Glutamatergic neuron (in vitro differentiated cells): ENCODE measurements at regions not wholly inside any gene's neighbourhood (a gene's known extent, or its start where the extent isn't known, plus 50 kb on each side); places are given as distances from the start of the nearest gene placed in this dataset.

Experiments used
- DNase-seq: peaks from one replicate; pipeline ENCODE4 v3.0.0; 2022
- H3K27ac Mint-ChIP-seq: one replicate; pipeline ENCODE4 v1.8.0; 2020; ENCODE audit warnings: mild to moderate bottlenecking, mixed read lengths, inconsistent platforms; ENCODE audit not compliant: unreplicated experiment
- H3K27me3 Mint-ChIP-seq: one replicate; pipeline ENCODE4 v1.8.0; 2020; ENCODE audit warnings: mild to moderate bottlenecking, moderate library complexity, mixed read lengths, inconsistent platforms; ENCODE audit not compliant: unreplicated experiment
- H3K36me3 Mint-ChIP-seq: one replicate; pipeline ENCODE4 v1.8.0; 2020; ENCODE audit warnings: mild to moderate bottlenecking, mixed read lengths, inconsistent platforms; ENCODE audit not compliant: unreplicated experiment
- H3K4me1 Mint-ChIP-seq: one replicate; pipeline ENCODE4 v1.8.0; 2020; ENCODE audit warnings: mild to moderate bottlenecking, low read depth, mixed read lengths, inconsistent platforms; ENCODE audit not compliant: unreplicated experiment
- H3K4me3 Mint-ChIP-seq: one replicate; pipeline ENCODE4 v1.8.0; 2020; ENCODE audit warnings: mild to moderate bottlenecking, mixed read lengths, inconsistent platforms; ENCODE audit not compliant: unreplicated experiment
- H3K9me3 Mint-ChIP-seq: one replicate; pipeline ENCODE4 v1.8.0; 2020; ENCODE audit warnings: mild to moderate bottlenecking, moderate library complexity, mixed read lengths, inconsistent platforms; ENCODE audit not compliant: unreplicated experiment
- CTCF ChIP-seq: fragments of 200-600 bp; sonication (generic); IDR thresholded peaks from one replicate; pipeline ENCODE4 v1.5.0; 2021; ENCODE audit not compliant: partially characterized antibody, unreplicated experiment

DNA sequence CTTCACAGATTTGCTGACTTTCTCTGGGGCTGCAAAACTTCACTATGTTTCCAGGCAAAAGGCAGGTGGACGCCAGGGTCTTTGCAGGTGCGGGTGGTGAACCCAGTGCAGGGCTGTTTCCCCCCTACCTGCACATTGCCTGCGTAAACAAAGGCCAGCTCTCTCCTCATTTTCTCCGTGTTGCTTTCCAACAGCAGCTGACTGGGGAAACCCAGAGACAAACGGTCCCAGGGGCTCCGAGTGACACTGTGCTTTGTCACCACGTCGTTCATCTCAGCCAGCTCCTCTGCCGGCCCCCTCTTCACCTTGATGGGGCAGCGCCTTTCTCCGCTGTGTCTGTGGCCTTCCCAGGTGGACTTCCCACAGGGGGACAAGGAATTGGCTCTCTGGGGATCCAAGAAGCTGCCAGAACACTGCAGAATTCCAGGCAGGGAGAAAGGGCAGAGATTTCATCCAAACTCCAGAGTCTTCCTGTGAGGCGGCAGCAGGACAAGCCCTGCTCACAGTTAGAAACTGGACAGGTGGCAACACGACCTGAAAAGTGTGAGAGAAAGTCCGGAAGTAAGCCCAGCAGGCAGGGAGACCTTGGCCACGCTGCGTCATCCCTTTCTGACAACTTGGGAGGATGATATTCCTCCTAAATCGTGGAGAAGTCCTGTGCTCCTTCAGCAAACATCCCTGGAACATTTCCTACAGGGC, 1493.7 kb downstream of the TBC1D22A start:
- no peak overlapping the region for H3K27ac Mint-ChIP-seq
- no peak for DNase-seq
- peaks cover 8% of the 10 kb centered on the region for H3K4me1 Mint-ChIP-seq
- peaks cover 6% of the 10 kb centered on the region for H3K27me3 Mint-ChIP-seq
- H3K4me3 Mint-ChIP-seq, result no peak overlapping the region
- H3K9me3 Mint-ChIP-seq, result peaks cover 11% of the 10 kb centered on the region
- TF ChIP-seq CTCF, result no peak
- peaks cover 7% of the 10 kb centered on the region for H3K36me3 Mint-ChIP-seq

DNA sequence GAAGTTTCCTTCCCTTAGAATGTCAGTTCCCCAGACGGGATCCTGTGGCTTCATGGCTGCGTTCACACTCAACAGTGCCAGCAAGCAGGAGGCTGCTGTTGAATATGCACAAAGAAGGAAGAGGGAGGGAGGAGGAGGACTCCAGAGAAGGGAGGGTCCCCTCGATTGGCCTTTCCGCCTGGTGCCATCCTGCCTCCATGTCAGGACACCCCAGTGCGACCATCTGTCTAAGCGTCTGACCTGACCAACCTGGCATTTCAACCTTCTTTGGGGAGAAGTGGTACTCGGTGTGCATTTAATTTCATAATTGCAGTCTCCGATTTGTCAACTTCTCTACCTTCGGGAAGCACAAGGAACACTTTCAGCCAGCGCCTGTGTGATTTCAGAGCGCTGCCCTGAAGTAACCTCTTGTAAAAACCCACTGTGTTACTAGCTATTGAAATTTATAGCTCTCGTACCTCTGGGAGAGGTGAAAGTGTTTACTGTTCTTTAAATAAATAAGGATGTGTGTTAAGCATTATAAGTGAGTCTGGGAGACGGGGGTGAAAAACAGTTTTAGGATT, 1491.9 kb downstream of the TBC1D22A start:
- peaks cover 8% of the 10 kb centered on the region for H3K4me1 Mint-ChIP-seq
- H3K36me3 Mint-ChIP-seq, result peaks cover 7% of the 10 kb centered on the region
- DNase-seq, result no peak
- H3K27me3 Mint-ChIP-seq, result peaks cover 6% of the 10 kb centered on the region
- H3K4me3 Mint-ChIP-seq, result no peak overlapping the region
- H3K27ac Mint-ChIP-seq, result no peak overlapping the region
- TF ChIP-seq CTCF, result no peak
- peaks cover 11% of the 10 kb centered on the region for H3K9me3 Mint-ChIP-seq

DNA sequence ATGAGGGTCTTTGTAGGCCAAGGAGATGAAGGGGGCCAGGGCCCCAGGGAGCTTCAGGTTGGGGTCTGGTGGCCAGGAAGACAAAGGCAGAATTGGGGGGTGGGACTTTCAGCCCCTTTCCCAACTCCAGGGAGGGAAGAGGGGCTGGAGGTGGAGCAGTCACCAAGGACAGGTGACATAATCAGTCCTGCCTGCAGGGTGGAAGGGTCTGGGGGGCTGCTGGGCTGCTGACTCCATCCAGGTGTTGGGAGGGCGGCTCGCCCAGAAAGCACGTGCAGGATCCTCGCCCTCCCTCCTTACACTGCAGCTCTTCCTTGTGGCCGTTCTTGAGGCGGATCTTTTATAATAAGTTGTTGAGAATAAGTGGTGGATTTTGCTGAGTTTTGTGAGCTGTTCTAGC, 1491.1 kb downstream of the TBC1D22A start:
- H3K27me3 Mint-ChIP-seq, result peaks cover 6% of the 10 kb centered on the region
- H3K4me3 Mint-ChIP-seq, result no peak overlapping the region
- DNase-seq, result no peak
- TF ChIP-seq CTCF, result no peak
- H3K9me3 Mint-ChIP-seq, result peaks cover 9% of the 10 kb centered on the region
- H3K4me1 Mint-ChIP-seq, result peaks cover 7% of the 10 kb centered on the region
- no peak overlapping the region for H3K27ac Mint-ChIP-seq
- peaks cover 7% of the 10 kb centered on the region for H3K36me3 Mint-ChIP-seq

GRCh38 chr22:48253136-48253535, 1490.7 kb downstream of the TBC1D22A start:
- TF ChIP-seq CTCF, result no peak
- peaks cover 7% of the 10 kb centered on the region for H3K36me3 Mint-ChIP-seq
- no peak for DNase-seq
- H3K27me3 Mint-ChIP-seq, result peaks cover 6% of the 10 kb centered on the region
- peaks cover 9% of the 10 kb centered on the region for H3K9me3 Mint-ChIP-seq
- H3K27ac Mint-ChIP-seq, result no peak overlapping the region
- no peak overlapping the region for H3K4me3 Mint-ChIP-seq
- H3K4me1 Mint-ChIP-seq, result peaks cover 7% of the 10 kb centered on the region

DNA sequence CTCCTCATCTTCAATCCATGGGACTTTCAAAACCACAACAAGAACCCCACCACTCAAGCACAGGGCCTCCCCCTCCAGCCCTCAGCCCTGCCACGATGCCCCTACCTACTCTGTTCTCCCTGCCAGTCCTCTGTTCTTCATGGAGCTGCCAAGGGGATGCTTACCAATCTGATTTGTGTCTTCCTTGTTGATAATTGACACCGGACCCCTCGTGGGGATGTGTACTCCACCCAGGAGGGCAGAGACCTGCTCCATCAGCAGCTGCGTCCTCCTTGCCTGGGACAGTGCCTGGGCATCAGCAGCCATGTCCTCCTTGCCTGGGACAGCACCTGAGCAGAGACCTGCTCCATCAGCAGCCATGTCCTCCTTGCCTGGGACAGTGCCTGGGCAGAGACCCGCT, 1489.2 kb downstream of the TBC1D22A start:
- H3K4me3 Mint-ChIP-seq, result no peak overlapping the region
- no peak for DNase-seq
- no peak for TF ChIP-seq CTCF
- H3K4me1 Mint-ChIP-seq, result peaks cover 3% of the 10 kb centered on the region
- H3K9me3 Mint-ChIP-seq, result peaks cover 13% of the 10 kb centered on the region
- peaks cover 6% of the 10 kb centered on the region for H3K27me3 Mint-ChIP-seq
- no peak overlapping the region for H3K27ac Mint-ChIP-seq
- no peaks in the 10 kb centered on the region for H3K36me3 Mint-ChIP-seq
